Kidney epithelial cell (primary cell): ENCODE measurements at regions not wholly inside any gene's neighbourhood (a gene's known extent, or its start where the extent isn't known, plus 50 kb on each side); places are given as distances from the start of the nearest gene placed in this dataset.

Experiments
- DNase-seq: peaks from one replicate; pipeline ENCODE4 v3.0.0-alpha.2; 2010; ENCODE audit warnings: low read depth
- H3K27me3 ChIP-seq: 2 replicates; pipeline ENCODE4 v1.6.0; 2011; ENCODE audit warnings: low read length; ENCODE audit not compliant: control insufficient read depth, insufficient read depth
- H3K36me3 ChIP-seq: 2 replicates; pipeline ENCODE4 v1.5.1; 2011; ENCODE audit warnings: low read length; ENCODE audit not compliant: control insufficient read depth, insufficient read depth
- H3K4me3 ChIP-seq: 2 replicates; pipeline ENCODE4 v1.5.1; 2011; ENCODE audit warnings: low read depth, mild to moderate bottlenecking, control low read depth, low read length
- TF ChIP-seq, protein P1 (sequence below): IDR thresholded peaks from 2 replicates; pipeline ENCODE4 v1.5.1; 2011; ENCODE audit warnings: mild to moderate bottlenecking, moderate library complexity, low read length, control low read depth, inconsistent platforms; ENCODE audit not compliant: insufficient read depth, poor library complexity, severe bottlenecking

DNA sequence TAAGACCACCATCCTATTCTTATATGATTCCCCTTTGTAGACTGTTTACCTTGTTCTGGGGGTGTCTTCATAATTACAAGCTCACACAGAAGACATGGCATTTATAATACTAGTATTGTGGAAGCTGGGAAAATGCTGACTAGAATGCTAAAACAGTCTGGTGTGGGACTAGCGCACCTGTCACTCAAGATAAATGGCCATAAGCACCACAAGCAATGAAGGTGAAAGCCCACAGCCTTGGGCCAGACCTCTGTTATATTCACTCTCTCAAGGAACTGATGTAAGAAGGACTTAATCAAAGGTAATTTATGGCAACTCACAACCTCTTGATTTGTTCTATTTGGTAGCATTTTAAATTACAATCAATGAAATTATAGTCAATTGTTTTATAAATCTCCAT, 721.5 kb downstream of the SEMA5A start:
- H3K27me3 ChIP-seq = no peaks in the 10 kb centered on the region
- H3K4me3 ChIP-seq = no peak overlapping the region
- TF ChIP-seq, protein P1, sequence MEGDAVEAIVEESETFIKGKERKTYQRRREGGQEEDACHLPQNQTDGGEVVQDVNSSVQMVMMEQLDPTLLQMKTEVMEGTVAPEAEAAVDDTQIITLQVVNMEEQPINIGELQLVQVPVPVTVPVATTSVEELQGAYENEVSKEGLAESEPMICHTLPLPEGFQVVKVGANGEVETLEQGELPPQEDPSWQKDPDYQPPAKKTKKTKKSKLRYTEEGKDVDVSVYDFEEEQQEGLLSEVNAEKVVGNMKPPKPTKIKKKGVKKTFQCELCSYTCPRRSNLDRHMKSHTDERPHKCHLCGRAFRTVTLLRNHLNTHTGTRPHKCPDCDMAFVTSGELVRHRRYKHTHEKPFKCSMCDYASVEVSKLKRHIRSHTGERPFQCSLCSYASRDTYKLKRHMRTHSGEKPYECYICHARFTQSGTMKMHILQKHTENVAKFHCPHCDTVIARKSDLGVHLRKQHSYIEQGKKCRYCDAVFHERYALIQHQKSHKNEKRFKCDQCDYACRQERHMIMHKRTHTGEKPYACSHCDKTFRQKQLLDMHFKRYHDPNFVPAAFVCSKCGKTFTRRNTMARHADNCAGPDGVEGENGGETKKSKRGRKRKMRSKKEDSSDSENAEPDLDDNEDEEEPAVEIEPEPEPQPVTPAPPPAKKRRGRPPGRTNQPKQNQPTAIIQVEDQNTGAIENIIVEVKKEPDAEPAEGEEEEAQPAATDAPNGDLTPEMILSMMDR = no peak
- DNase-seq = no peak
- no peaks in the 10 kb centered on the region for H3K36me3 ChIP-seq

- no peaks in the 10 kb centered on the region for H3K27me3 ChIP-seq
- no peak overlapping the region for H3K4me3 ChIP-seq
- no peaks in the 10 kb centered on the region for H3K36me3 ChIP-seq
- TF ChIP-seq, protein P1 = no peak
- no peak for DNase-seq
Measured at GRCh38 chr5:8825139-8825757, 720.6 kb downstream of the SEMA5A start.

GRCh38 chr5:8826508-8826907, 719.4 kb downstream of the SEMA5A start:
- no peak overlapping the region for H3K4me3 ChIP-seq
- H3K27me3 ChIP-seq = no peaks in the 10 kb centered on the region
- DNase-seq = no peak
- no peaks in the 10 kb centered on the region for H3K36me3 ChIP-seq
- TF ChIP-seq, protein P1 = no peak

DNA sequence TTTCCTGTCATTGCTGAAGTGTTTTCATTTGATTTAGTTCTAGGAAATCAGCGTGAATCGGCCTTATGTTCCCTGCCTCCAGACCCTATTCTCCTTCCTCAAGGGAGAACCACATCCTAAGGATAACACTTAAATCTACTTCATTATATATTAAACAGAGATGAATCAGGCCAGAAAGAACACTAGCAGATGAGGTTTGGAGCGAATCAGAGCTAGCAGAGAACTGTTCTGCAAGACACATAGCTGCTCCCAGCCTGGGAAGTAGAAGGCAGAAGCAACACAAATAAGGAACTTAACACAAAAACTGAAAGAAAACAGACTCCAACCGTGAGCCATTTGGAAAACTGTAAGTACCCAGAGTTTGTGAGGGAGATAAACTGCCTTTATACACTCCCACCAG, 718.2 kb downstream of the SEMA5A start:
- DNase-seq = no peak
- Histone ChIP-seq H3K27me3 (no peaks in the 10 kb centered on the region), H3K36me3 (no peaks in the 10 kb centered on the region), H3K4me3 (no peak overlapping the region)
- TF ChIP-seq, protein P1 = no peak

GRCh38 chr5:8828596-8829322, 717.1 kb downstream of the SEMA5A start:
- TF ChIP-seq, protein P1 = no peak
- no peak for DNase-seq
- no peaks in the 10 kb centered on the region for H3K36me3 ChIP-seq
- no peaks in the 10 kb centered on the region for H3K27me3 ChIP-seq
- H3K4me3 ChIP-seq = no peak overlapping the region
